K562 (cell line): ENCODE measurements at regions not wholly inside any gene's neighbourhood (a gene's known extent, or its start where the extent isn't known, plus 50 kb on each side); places are given as distances from the start of the nearest gene placed in this dataset.

Source experiments
- ARNT ChIP-seq, 2 experiments: fragments of 450-650 bp; IDR thresholded peaks; 2 replicates each; pipeline ENCODE4 v1.6.1; 2016; ENCODE audit warnings: mild to moderate bottlenecking in 1 of 2
- CHD4 ChIP-seq: fragments of 200-600 bp; sonication (generic); IDR thresholded peaks from 3 replicates; pipeline ENCODE4 v1.6.1; 2012; ENCODE audit warnings: low read depth, mild to moderate bottlenecking, mixed read lengths, low read length, inconsistent platforms; ENCODE audit not compliant: insufficient read depth, insufficient replicate concordance, poor library complexity, severe bottlenecking
- CREB3 ChIP-seq: fragments of 450-650 bp; conservative IDR thresholded peaks from 2 replicates; pipeline ENCODE4 v1.6.1; 2016; ENCODE audit warnings: missing genetic modification characterization, low read depth, mild to moderate bottlenecking, missing compliant biosample characterization, moderate library complexity
- CTCF ChIP-seq, 3 experiments: IDR thresholded peaks in 2 of 3; conservative IDR thresholded peaks in 1 of 3; 2 replicates each; pipeline ENCODE4 v1.5.1; 2011 to 2012; ENCODE audit warnings: low read length in 3 of 3, mild to moderate bottlenecking in 3 of 3, control low read depth in 2 of 3, improper control_type of control experiment in 1 of 3, inconsistent platforms in 1 of 3, low read depth in 1 of 3, mixed read lengths in 1 of 3, moderate library complexity in 1 of 3; ENCODE audit not compliant: insufficient read depth in 2 of 3
- ETV6 ChIP-seq, 3 experiments: fragments of 150-350 bp in 1 of 3; sonication (generic) in 1 of 3; formaldehyde crosslinking in 1 of 3; IDR thresholded peaks; 2 replicates each; pipeline versions ENCODE4 v1.6.1 to v1.8.0; 2014 to 2022; ENCODE audit warnings: borderline replicate concordance in 2 of 3, low read depth in 2 of 3, antibody characterized with exemption in 1 of 3, low read length in 1 of 3, mild to moderate bottlenecking in 1 of 3, missing genetic modification reagents in 1 of 3
- FOXJ3 ChIP-seq: sonication (generic); formaldehyde crosslinking; IDR thresholded peaks from 2 replicates; pipeline ENCODE4 v1.4.0; 2020; ENCODE audit warnings: mild to moderate bottlenecking, missing genetic modification reagents
- PHF21A ChIP-seq: fragments of 450-650 bp; IDR thresholded peaks from 2 replicates; pipeline ENCODE4 v1.6.1; 2017; ENCODE audit warnings: low read depth, borderline replicate concordance
- RBM15 ChIP-seq: fragments of 200-400 bp; formaldehyde crosslinking; IDR thresholded peaks from 2 replicates; pipeline ENCODE4 v1.6.1; 2018; ENCODE audit warnings: mild to moderate bottlenecking, low read length, moderate library complexity; ENCODE audit not compliant: insufficient read depth
- SOX6 ChIP-seq: fragments of 450-650 bp; IDR thresholded peaks from 2 replicates; pipeline ENCODE4 v1.6.1; 2014; ENCODE audit warnings: mild to moderate bottlenecking
- TAF1 ChIP-seq: IDR thresholded peaks from 2 replicates; pipeline ENCODE4 v1.6.1; 2011; ENCODE audit warnings: mild to moderate bottlenecking, low read length, moderate library complexity; ENCODE audit not compliant: insufficient read depth, control insufficient read depth, severe bottlenecking; ENCODE audit errors: extremely low read depth
- TF ChIP-seq, protein P1 (sequence below): fragments of 250-450 bp; sonication (Bioruptor Pico); IDR thresholded peaks from 2 replicates; pipeline ENCODE4 v1.8.0; 2022; ENCODE audit warnings: moderate library complexity, mild to moderate bottlenecking, inconsistent platforms
- TF ChIP-seq, protein P2 (sequence below): fragments of 450-650 bp; IDR thresholded peaks from 2 replicates; pipeline ENCODE4 v1.6.1; 2018; ENCODE audit warnings: mild to moderate bottlenecking, low read depth; ENCODE audit not compliant: partially characterized antibody

- TF ChIP-seq CHD4 (no peak), TAF1 (no peak), ARNT (IDR thresholded peaks at IDR 0.05) (no peak), CREB3 (tag) (no peak), ETV6 (IDR thresholded peaks at IDR 0.05; ENCODE audit: borderline replicate concordance in 1 of 2, low read depth in 2 of 2, low read length in 1 of 2) (no peak), ETV6 (CRISPR knock-in tag; IDR thresholded peaks at IDR 0.05; ENCODE audit: borderline replicate concordance) (no peak), SOX6 (no peak), PHF21A (no peak), FOXJ3 (CRISPR knock-in tag) (no peak), CTCF (IDR thresholded peaks at IDR 0.05 in 2 of 3, conservative IDR thresholded peaks at IDR 0.05 in 1 of 3; ENCODE audit: insufficient read depth in 2 of 3, low read depth in 1 of 3, low read length in 3 of 3) (no peak), RBM15 (no peak)
- TF ChIP-seq, protein P1, sequence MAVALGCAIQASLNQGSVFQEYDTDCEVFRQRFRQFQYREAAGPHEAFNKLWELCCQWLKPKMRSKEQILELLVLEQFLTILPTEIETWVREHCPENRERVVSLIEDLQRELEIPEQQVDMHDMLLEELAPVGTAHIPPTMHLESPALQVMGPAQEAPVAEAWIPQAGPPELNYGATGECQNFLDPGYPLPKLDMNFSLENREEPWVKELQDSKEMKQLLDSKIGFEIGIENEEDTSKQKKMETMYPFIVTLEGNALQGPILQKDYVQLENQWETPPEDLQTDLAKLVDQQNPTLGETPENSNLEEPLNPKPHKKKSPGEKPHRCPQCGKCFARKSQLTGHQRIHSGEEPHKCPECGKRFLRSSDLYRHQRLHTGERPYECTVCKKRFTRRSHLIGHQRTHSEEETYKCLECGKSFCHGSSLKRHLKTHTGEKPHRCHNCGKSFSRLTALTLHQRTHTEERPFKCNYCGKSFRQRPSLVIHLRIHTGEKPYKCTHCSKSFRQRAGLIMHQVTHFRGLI (CRISPR knock-in tag), result no peak
- TF ChIP-seq, protein P2, sequence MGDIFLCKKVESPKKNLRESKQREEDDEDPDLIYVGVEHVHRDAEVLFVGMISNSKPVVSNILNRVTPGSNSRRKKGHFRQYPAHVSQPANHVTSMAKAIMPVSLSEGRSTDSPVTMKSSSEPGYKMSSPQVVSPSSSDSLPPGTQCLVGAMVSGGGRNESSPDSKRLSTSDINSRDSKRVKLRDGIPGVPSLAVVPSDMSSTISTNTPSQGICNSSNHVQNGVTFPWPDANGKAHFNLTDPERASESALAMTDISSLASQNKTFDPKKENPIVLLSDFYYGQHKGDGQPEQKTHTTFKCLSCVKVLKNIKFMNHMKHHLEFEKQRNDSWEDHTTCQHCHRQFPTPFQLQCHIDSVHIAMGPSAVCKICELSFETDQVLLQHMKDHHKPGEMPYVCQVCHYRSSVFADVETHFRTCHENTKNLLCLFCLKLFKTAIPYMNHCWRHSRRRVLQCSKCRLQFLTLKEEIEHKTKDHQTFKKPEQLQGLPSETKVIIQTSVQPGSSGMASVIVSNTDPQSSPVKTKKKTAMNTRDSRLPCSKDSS, result no peak
These were observed 140.3 kb upstream of the PAK3 start for GRCh38 chrX:110955706-110956105.
